ENCODE measurements at regions not wholly inside any gene's neighbourhood (a gene's known extent, or its start where the extent isn't known, plus 50 kb on each side); places are given as distances from the start of the nearest gene placed in this dataset.
A peak's percentile ranks its signal among the peaks of the same experiment; 100 is the strongest.

- TF ChIP-seq EP300 (IDR thresholded peaks at IDR 0.05; ENCODE audit: borderline replicate concordance in 1 of 2, low read depth in 1 of 2, low read length in 1 of 2), result peak; percentile 68 to 83
- TF ChIP-seq RCOR1 (IDR thresholded peaks at IDR 0.05; ENCODE audit: low read length), result peak; percentile 63; the same call in 1 of the 2 replicates
- TF ChIP-seq, protein P1, sequence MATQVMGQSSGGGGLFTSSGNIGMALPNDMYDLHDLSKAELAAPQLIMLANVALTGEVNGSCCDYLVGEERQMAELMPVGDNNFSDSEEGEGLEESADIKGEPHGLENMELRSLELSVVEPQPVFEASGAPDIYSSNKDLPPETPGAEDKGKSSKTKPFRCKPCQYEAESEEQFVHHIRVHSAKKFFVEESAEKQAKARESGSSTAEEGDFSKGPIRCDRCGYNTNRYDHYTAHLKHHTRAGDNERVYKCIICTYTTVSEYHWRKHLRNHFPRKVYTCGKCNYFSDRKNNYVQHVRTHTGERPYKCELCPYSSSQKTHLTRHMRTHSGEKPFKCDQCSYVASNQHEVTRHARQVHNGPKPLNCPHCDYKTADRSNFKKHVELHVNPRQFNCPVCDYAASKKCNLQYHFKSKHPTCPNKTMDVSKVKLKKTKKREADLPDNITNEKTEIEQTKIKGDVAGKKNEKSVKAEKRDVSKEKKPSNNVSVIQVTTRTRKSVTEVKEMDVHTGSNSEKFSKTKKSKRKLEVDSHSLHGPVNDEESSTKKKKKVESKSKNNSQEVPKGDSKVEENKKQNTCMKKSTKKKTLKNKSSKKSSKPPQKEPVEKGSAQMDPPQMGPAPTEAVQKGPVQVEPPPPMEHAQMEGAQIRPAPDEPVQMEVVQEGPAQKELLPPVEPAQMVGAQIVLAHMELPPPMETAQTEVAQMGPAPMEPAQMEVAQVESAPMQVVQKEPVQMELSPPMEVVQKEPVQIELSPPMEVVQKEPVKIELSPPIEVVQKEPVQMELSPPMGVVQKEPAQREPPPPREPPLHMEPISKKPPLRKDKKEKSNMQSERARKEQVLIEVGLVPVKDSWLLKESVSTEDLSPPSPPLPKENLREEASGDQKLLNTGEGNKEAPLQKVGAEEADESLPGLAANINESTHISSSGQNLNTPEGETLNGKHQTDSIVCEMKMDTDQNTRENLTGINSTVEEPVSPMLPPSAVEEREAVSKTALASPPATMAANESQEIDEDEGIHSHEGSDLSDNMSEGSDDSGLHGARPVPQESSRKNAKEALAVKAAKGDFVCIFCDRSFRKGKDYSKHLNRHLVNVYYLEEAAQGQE (IDR thresholded peaks at IDR 0.05; ENCODE audit: low read depth, low read length), result 0 out of 2 replicates have a peak, but pooled peaks have one; percentile 3
- TF ChIP-seq, protein P2, sequence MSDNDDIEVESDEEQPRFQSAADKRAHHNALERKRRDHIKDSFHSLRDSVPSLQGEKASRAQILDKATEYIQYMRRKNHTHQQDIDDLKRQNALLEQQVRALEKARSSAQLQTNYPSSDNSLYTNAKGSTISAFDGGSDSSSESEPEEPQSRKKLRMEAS (IDR thresholded peaks at IDR 0.05; ENCODE audit: low read depth), result no peak; the same call in 1 of the 2 replicates
- no peak; the same call in 1 of the 2 replicates for TF ChIP-seq SMC3 (IDR thresholded peaks at IDR 0.05; ENCODE audit: low read depth, low read length)
Measured at GRCh38 chr15:39140060-39140604, 440.7 kb upstream of the THBS1 start (continued).

DNA sequence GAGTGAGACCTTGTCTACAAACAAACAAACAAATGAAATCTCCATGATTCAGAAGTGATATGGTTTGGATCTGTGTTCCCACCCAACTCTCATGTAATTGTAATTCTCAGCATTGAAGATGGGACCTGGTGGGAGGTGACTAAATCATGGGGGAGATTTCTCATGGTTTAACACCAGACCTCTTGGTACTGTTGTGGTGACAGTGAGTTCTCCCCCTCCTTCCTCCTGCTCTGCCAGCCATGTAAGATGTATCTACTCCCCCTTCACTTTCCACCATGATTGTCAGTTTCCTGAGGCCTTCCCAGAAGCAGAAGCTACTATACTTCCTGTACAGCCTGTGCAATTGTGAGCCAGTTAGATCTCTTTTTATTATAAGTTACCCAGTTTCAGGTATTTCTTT, 438.4 kb upstream of the THBS1 start:
- POLR2A ChIA-PET, result no interaction called here
- Histone ChIP-seq H2AFZ (ENCODE audit: low read depth) (no peak overlapping the region), H3K9me3 (no peaks in the 10 kb centered on the region), H3K9ac (no peak overlapping the region), H3F3A (replicated peaks; ENCODE audit: insufficient read depth) (peaks cover 40% of the 10 kb centered on the region), H3K4me1 (ENCODE audit: control insufficient read depth in 1 of 2, insufficient read depth in 2 of 2, low read depth in 1 of 2, low read length in 1 of 2) (peaks cover 16 to 23% of the 10 kb centered on the region in 2 experiments), H4K20me1 (ENCODE audit: insufficient read depth) (no peaks in the 10 kb centered on the region), H3K4me2 (no peak overlapping the region), H3K9me2 (no peaks in the 10 kb centered on the region), H3K36me3 (replicated peaks in 1 of 2; ENCODE audit: control insufficient read depth in 1 of 2, insufficient read depth in 2 of 2, low read length in 1 of 2) (no peaks in the 10 kb centered on the region), H3K27me3 (ENCODE audit: insufficient read depth) (no peaks in the 10 kb centered on the region), H3K4me3 (ENCODE audit: low read depth in 2 of 2, low read length in 1 of 2) (no peak overlapping the region), H3K27ac (ENCODE audit: low read depth in 2 of 2, low read length in 1 of 2) (no peak overlapping the region), H3K79me2 (ENCODE audit: insufficient read depth) (no peaks in the 10 kb centered on the region)
- CTCF ChIA-PET, result interaction anchor here (1.2 kb wide), 1 partner anchor 326 kb away, joined by 3 read pairs; no protein-coding TSS in a partner anchor
- TF ChIP-seq JUND (IDR thresholded peaks at IDR 0.05) (no peak), YY1 (IDR thresholded peaks at IDR 0.05; ENCODE audit: low read depth) (no peak), SIN3A (IDR thresholded peaks at IDR 0.05; ENCODE audit: borderline replicate concordance, low read depth, low read length) (no peak), TCF12 (IDR thresholded peaks at IDR 0.05) (no peak)
- TF ChIP-seq, protein P3, sequence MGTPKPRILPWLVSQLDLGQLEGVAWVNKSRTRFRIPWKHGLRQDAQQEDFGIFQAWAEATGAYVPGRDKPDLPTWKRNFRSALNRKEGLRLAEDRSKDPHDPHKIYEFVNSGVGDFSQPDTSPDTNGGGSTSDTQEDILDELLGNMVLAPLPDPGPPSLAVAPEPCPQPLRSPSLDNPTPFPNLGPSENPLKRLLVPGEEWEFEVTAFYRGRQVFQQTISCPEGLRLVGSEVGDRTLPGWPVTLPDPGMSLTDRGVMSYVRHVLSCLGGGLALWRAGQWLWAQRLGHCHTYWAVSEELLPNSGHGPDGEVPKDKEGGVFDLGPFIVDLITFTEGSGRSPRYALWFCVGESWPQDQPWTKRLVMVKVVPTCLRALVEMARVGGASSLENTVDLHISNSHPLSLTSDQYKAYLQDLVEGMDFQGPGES (IDR thresholded peaks at IDR 0.05; ENCODE audit: low read depth, low read length), result no peak
- DNase-seq, result no peak

GRCh38 chr15:39143479-39143878, 437.4 kb upstream of the THBS1 start:
- H3K27ac ChIP-seq (ENCODE audit: low read depth in 2 of 2, low read length in 1 of 2), result no peak overlapping the region
- no peak overlapping the region for H3K4me3 ChIP-seq (ENCODE audit: low read depth in 2 of 2, low read length in 1 of 2)
- H3K79me2 ChIP-seq (ENCODE audit: insufficient read depth), result no peaks in the 10 kb centered on the region
- H3K4me1 ChIP-seq (ENCODE audit: control insufficient read depth in 1 of 2, insufficient read depth in 2 of 2, low read depth in 1 of 2, low read length in 1 of 2), result peaks cover 16 to 23% of the 10 kb centered on the region in 2 experiments
- H3K27me3 ChIP-seq (ENCODE audit: insufficient read depth), result no peaks in the 10 kb centered on the region
- peaks cover 40% of the 10 kb centered on the region for H3F3A ChIP-seq (replicated peaks; ENCODE audit: insufficient read depth)
- POLR2A ChIA-PET, result no interaction called here
- no peak for TF ChIP-seq GATA2 (CRISPR knock-in tag; IDR thresholded peaks at IDR 0.05)
- TF ChIP-seq SMC3 (IDR thresholded peaks at IDR 0.05; ENCODE audit: low read depth, low read length), result no peak
- TF ChIP-seq NRF1 (IDR thresholded peaks at IDR 0.05; ENCODE audit: low read depth, low read length), result no peak
- TF ChIP-seq RXRA (IDR thresholded peaks at IDR 0.05; ENCODE audit: borderline replicate concordance, low read depth), result no peak
- TF ChIP-seq, protein P1 (IDR thresholded peaks at IDR 0.05; ENCODE audit: low read depth, low read length), result no peak
- TF ChIP-seq RAD21 (IDR thresholded peaks at IDR 0.05; ENCODE audit: low read length), result no peak
- no peak for TF ChIP-seq TEAD4 (IDR thresholded peaks at IDR 0.05; ENCODE audit: borderline replicate concordance, insufficient read depth)
- no peak for TF ChIP-seq TCF12 (IDR thresholded peaks at IDR 0.05)
- TF ChIP-seq NFIC (IDR thresholded peaks at IDR 0.05; ENCODE audit: borderline replicate concordance), result no peak
- CTCF ChIA-PET, result interaction anchor here (1.2 kb wide), 1 partner anchor 18 kb away, joined by 4 read pairs; no protein-coding TSS in a partner anchor
- no peaks in the 10 kb centered on the region for H3K36me3 ChIP-seq (replicated peaks in 1 of 2; ENCODE audit: control insufficient read depth in 1 of 2, insufficient read depth in 2 of 2, low read length in 1 of 2)
- H3K9me2 ChIP-seq, result no peaks in the 10 kb centered on the region
- no peak overlapping the region for H3K4me2 ChIP-seq
- no peak overlapping the region for H2AFZ ChIP-seq (ENCODE audit: low read depth)
- no peak for DNase-seq
- H3K9ac ChIP-seq, result no peak overlapping the region
- no peaks in the 10 kb centered on the region for H4K20me1 ChIP-seq (ENCODE audit: insufficient read depth)
- WGBS (ENCODE audit: low lambda C conversion rate), result 93% methylated on average over 5 of the region's 5 CpGs
- no peaks in the 10 kb centered on the region for H3K9me3 ChIP-seq

Data from SK-N-SH (cell line).